Epithelial cell of prostate (primary cell): ENCODE measurements at regions not wholly inside any gene's neighbourhood (a gene's known extent, or its start where the extent isn't known, plus 50 kb on each side); places are given as distances from the start of the nearest gene placed in this dataset.

Experiments used
- DNase-seq: peaks from one replicate; pipeline ENCODE4 v3.0.0-alpha.2; 2011; ENCODE audit warnings: low read depth, low spot score
- H3K27ac ChIP-seq: fragments of 450-650 bp; 2 replicates; pipeline ENCODE4 v1.5.1; 2017; ENCODE audit warnings: mild to moderate bottlenecking

DNA sequence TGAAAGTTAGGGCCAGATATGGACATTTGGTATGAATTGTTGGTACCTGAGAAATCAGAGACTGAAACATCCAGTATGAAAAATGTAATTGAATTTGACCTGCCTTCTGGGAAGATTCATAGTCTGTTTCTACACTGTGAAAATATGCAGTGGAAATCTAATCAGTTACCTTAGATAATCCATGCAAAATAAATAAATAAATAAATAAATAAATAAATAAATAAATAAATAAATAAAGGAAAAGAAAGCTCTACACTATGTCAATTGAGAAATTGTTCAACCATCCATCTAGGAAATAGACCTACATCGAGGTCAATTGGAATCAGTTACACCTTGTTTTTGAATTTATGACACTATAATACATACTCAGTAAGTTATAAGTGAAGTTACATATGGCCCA, 252.3 kb downstream of the VGLL3 start:
- no peak overlapping the region for H3K27ac ChIP-seq
- no peak for DNase-seq

DNA sequence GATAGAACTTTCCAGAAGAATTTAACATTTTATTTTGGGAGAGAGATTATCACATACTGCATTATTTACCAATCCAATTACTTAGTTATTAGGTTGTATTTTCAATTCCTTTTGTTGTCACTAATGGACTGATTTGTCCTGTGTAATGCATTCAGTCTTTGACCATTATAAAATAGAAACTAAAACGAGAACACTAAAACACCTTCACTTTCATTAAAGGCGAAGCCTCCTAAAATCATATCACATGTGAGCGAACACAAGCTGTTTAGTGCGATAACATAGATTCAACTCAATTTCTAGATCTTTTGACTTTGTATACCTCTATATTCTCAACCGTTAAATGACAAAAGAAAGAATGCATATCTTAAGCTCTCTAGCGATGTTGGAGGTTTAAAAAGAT, 253.4 kb downstream of the VGLL3 start:
- DNase-seq: no peak

DNA sequence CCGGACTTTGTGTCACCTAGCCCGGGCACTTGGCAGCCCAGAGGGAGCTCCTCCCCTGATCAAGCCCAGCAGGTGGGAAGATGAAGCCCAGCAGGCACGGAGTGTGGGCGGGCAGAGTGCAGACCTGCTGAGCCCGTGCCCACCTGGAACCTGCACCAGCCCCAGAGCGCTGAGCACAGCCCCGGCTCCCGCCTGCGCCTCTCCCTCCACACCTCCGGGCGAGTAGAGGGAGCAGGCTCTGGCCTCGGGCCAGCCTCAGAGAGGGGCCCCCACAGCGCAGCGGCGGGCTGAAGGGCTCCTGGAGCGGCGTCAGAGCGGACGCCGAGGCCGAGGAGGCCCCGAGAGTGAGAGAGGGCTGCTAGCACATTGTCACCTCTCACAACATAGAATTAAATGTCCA, 257.7 kb downstream of the VGLL3 start:
- no peak for DNase-seq
- H3K27ac ChIP-seq: no peak overlapping the region

More for the DNA sequence above, 253.4 kb downstream of the VGLL3 start:
- no peak overlapping the region for H3K27ac ChIP-seq

DNA sequence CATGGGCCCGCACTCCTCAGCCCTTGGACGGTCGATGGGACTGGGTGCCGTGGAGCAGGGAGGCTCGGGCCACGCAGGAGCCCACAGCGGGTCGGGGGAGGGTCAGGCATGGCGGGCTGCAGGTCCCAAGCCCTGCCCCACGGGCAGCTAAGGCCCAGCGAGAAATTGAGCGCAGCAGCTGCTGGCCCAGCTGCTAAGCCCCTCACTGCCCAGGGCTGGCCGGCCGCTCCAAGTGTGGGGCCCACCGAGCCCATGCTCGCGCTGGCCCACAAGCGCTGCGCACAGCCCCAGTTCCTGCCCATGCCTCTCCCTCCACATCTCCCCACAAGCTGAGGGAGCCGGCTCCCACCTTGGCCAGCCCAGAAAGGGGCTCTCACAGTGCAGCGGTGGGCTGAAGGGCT, 259.4 kb downstream of the VGLL3 start:
- no peak overlapping the region for H3K27ac ChIP-seq
- DNase-seq: no peak

DNA sequence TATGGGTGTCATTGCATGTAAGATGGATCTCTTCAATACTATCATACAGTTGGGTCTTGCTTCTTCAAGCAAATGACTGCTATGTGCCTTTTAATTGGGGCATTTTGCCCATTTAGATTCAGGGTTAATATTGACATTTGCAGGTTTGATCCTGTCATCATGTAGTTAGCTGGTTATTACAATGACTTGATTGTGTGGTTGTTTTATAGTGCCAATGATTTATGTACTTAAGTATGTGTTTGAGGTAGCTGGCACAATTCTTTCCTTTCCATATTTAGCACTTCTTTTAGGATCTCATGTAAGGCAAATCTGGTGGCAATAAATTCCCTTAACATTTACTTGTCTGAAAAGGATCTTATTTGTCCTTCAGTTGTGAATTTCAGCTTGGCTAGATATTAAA, 267.5 kb downstream of the VGLL3 start:
- no peak overlapping the region for H3K27ac ChIP-seq
- peak; percentile 29 for DNase-seq

DNA sequence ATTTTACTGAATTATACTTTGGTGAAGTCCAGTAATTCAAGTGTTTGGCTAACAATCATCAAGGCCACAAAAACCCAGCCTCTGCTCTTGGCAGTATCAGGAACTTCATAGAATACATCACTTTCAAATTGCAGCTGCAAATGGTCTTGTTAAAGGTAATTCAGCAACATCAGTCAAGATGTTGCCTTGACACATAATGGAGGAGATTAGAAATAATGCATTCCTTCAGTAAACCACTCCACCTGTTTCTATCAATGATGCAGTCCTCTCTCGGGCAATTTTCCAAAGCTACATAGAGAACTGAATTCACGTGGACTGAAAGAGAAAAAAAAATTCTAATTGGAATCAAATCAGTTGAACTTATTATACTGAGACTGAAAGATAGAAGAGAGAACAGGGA, 279.3 kb downstream of the VGLL3 start:
- H3K27ac ChIP-seq: no peak overlapping the region
- no peak for DNase-seq

DNA sequence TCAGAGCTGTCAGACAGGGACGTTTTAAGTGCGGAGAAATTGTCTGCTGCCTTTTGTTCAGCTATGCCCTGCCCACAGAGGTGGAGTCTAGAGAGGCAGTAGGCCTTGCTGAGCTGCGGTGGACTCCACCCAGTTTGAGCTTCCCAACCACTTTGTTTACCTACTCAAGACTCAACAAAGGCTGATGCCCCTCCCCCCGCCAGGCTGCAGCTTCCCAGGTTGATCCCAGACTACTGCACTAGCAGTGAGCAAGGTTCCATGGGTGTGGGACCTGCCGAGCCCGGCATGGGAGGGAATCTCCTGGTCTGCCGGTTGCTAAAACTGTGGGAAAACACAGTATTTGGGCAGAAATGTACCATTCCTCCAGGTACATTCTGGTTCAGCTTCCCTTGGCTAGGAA, 282.1 kb downstream of the VGLL3 start:
- H3K27ac ChIP-seq: no peak overlapping the region
- no peak for DNase-seq

DNA sequence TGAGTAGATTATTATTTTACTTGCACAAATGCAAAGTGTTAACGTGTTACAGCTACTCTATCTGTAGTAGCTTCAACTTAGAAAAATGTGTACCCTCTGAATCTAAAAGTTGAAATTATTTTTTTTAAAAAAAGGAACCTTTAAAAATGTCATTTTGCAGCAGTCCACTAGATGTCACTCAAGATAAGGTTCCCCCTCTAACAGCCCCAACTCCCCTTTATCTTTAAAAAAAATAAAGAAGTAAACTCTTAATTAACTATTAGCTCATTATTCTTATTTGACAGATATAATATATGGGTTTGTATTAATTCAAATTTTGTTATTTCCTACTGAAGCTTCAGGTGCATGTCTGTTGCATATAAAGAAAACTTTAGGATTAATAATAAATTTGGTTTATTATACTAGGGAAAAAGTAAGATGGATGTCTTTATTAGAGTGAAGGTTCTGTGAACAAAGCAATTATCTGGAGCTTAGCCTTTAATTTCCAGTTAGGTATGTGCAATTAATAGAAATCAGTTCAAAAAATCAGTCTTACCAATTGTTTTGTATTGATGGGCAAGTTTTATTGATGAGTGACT, 288.5 kb downstream of the VGLL3 start:
- no peak overlapping the region for H3K27ac ChIP-seq

DNA sequence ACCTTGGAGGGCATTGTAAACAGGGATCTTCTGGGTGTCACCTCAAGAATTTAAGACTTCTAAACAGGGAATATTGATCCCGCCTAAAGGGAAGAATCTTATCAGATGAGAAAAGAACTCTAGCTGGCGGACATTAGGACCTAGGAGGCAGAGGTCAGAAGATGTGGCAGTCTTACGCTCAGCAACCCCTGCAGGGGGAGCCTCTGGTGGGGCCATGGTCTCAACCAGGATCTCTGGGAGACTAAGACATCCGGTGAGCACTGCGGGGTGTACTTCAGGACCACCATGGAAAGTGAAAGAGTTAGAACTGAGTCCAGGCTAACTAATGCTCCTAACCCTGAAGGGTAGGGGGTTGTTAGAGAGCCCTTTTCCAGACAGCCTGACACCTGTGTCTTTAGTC, 295.2 kb downstream of the VGLL3 start:
- H3K27ac ChIP-seq: no peak overlapping the region
- DNase-seq: no peak

More for the DNA sequence above, 288.5 kb downstream of the VGLL3 start:
- DNase-seq: no peak

DNA sequence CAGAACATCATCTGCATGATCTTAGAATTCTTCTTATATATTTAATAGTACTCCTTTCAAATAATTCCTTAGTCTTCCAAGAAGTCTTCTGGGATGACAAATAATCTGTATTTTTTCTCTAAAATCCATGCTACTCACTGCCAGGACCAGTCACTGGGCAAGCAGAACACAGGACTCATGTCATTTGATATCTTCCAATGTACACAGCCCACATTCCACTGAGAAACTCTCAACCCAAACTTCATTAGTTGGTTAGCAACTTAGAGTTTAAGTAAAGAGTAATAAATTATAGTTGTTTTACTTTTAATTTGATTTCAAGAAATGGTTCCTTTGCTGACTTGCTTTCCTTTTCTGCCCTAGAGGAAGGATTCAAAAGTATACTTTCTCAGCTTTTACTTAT, 317.0 kb downstream of the VGLL3 start:
- no peak for DNase-seq
- H3K27ac ChIP-seq: no peak overlapping the region

DNA sequence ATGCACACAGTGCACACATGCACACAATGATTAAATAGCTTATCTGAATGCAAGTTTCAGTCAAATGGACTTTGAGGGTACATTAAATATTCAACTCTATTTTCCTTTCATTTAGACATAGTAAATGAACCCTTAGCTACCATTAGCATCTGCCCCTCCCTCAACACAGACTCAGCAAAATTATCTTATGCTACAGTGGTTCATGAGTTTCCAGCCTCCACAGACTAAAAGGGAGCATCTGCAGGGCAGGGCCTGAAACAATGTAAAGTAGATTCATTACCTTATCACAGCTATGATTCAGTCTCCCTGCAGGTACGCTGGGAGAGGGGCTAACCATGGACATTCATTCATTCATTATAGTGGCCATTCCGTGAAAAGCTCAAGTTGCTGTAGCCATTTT, 329.1 kb downstream of the VGLL3 start:
- no peak for DNase-seq
- H3K27ac ChIP-seq: no peak overlapping the region

DNA sequence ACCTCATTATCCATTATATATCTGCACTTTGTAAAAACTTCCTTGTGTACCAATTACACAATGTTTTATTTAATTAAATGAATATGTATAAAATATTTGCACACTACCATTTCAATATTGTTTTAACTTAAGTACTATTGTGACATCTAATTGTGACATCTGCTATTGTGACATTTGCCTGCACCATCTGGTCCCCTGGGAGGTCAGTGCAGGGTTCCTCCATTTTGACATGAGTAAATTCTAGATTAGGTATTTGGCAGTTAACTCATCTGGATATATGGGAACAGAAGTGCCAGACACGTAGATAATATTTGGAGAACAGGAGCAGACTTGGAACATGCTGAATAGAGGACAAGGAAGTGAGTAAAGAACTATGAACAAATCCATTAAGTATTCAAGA, 332.1 kb downstream of the VGLL3 start:
- no peak overlapping the region for H3K27ac ChIP-seq
- no peak for DNase-seq

DNA sequence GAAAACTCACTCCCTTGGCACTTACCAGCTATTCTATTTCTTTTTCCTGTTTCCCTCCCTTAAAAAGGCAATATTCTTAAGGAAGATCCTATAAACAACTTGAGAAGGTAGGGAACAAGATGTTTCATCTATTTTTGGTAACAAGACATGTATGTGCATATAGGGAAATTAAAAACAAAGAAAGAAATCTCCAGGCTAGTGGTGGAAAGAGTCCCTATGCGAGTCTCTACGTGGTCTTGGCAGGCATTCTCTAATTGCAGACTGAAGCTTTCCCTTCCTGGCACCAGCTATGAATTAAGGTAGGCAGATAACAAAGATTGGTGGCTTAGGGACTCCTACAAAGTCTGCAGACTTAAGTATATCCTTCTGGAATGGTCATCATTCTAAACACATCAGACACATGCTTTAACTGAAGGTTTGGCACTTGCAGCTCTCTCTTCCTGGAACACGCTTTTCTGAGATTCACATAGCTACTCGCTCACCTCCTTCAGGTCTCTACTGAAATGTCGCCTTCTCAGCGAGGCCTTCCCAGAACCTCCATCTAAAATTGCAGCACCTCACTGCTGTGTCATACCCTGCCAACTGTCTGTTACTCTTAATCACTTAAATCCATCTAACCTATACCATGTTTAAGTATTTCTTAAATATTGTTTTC, 336.0 kb downstream of the VGLL3 start:
- DNase-seq: no peak
- no peak overlapping the region for H3K27ac ChIP-seq

DNA sequence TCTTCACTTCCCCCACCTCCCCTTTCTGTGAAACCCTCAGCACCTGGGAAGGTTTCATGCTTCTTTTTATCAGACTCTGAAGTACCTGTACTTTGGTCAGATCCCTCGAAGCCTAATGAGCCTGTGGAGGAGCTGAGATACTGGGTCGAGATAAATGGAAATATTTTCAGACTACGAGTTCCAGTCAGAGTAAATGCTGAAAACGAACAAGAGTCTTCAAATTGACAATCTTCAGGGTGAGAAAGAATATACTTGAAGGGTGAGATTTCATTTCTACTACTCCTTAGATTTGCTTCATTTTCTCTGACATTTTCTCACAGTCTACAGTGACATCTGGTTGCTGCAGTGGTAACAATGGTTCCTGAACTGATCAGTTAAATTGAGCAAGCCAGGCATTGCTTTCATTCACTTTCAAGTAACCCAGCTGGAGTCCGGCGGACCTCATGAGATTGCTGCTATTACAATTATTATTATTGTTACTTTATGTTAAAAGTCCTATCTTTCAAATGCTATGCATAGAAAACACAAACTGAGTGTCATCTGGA, 337.2 kb downstream of the VGLL3 start:
- no peak for DNase-seq
- H3K27ac ChIP-seq: no peak overlapping the region

DNA sequence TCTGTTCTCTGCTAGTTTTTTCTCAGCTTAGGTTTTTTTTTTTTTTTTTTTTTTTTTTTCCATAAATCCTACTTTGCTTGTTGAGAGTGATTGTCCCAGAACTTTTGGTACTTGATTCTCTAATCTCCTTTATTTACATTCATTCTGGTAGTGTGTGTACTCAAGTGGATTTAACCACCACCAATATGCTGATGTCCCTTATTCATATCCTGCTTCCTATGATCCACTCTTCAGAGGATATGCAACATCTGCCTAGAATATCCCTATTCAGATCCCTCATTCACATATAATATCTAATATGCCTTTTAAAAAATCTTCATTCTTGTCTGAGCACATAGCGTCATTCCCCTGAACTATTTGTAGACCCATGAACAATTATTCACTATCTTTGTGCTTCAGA, 342.9 kb downstream of the VGLL3 start:
- no peak for DNase-seq
- no peak overlapping the region for H3K27ac ChIP-seq

DNA sequence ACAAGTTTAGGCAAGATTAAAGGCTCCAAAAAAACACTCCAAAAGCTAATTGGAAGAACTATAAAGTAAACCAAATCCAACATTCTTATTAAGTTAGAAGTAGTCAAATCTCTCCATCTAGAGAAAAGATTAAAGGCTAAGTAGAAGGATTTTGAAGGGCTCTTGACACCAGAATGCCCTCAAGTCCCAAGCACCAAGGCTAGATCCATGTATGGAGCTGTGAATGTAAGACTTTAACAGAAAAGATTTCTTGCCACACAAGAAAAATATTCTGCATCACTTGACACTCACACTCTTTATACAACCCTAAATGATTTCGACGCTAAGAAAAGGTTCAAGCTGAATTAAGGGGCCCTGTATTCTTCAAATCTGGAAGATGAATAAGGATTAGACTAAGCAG, 345.2 kb downstream of the VGLL3 start:
- no peak overlapping the region for H3K27ac ChIP-seq
- no peak for DNase-seq

DNA sequence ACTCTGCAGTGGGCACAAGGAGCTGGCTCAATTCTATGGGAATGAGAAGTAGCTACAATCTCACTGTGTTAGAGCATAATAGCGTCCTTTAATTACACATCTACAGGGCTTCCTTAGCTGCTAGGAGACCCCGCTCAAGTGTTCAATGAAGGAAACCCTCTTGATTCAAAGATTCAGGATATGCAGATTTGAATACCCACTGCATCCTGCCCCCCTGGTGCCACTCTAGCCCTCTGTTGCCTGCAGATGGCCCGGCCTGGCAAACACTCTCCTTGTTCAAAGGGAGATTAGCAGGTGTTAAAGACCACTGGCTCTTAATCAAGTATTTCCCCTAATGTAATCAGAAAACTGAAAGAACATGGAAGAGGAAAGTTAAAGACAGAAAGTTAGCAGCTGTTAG, 356.6 kb downstream of the VGLL3 start:
- DNase-seq: no peak
- H3K27ac ChIP-seq: no peak overlapping the region

DNA sequence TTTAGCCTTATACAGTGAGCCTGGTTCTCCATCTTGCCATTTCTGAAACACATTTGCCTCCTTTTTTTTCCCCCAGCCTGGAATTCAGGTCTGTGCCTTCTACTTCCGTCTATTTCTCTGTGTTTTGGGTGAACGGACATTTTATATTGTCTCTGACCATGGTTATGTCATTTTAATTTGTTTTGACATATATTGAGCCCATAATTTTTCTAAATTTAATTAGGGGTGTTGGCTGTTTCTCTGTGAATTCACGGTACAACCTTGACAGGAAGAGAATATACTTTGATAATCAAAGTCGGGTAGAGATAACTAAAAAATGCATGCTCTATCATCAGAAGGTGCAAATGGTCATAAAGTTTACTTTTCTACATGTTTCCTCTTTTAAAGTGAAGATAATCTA, 361.4 kb downstream of the VGLL3 start:
- no peak overlapping the region for H3K27ac ChIP-seq
- DNase-seq: no peak

DNA sequence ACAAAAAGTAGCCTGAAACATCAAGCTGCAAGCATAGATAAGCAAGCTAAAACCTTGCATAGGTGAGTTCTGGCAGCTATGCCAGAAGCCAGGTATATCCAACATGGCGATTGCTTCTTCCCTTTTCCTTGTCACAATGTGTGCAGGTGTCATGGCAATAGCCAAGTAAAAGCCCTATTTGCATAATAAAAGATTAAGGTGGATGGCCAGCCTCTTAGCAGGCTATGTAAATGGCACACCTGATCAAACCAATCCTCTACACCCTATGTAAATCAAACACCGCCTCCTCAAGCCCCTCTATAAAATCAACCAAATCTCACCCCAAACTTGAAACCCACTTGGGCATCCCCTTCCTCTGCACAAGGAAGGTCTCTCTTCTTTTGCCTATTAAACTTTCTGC, 366.8 kb downstream of the VGLL3 start:
- no peak overlapping the region for H3K27ac ChIP-seq
- DNase-seq: no peak

DNA sequence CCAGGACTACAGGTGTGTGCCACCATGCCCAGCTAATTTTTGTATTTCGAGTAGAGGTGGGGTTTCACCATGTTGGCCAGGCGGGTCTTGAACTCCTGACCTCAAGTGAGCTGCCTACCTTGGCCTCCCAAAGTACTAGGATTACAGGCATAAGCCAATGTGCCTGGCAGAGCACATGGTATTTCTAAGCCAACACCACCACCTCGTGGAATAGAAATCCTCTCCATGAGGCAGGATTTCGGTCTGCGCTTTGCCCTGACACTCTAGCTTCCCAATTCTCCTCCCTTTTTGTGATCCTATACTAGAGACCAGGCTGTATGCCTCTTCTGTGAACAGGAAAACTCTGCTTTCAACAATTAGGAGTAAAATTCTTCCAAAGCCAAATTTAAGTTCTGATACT, 372.2 kb downstream of the VGLL3 start:
- H3K27ac ChIP-seq: no peak overlapping the region
- DNase-seq: no peak

DNA sequence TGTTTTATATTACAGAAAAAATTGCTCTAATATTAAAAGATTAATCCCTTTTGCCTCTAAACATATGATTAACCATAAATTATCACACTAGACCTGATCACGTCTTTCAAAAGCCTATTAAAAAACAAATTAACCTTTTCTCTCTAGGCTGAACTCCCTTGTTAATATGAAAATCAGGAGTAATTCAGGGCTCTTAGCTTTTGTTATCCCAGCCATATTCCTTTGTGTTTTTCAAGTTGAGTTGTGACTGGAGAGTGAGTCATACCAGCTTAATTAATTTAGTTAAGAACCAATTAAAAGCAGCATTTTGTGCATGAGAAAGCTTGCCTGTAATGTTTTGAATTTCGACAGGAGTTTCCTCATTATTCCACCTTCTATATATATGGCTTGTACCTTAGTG, 385.8 kb downstream of the VGLL3 start:
- DNase-seq: no peak
- no peak overlapping the region for H3K27ac ChIP-seq

DNA sequence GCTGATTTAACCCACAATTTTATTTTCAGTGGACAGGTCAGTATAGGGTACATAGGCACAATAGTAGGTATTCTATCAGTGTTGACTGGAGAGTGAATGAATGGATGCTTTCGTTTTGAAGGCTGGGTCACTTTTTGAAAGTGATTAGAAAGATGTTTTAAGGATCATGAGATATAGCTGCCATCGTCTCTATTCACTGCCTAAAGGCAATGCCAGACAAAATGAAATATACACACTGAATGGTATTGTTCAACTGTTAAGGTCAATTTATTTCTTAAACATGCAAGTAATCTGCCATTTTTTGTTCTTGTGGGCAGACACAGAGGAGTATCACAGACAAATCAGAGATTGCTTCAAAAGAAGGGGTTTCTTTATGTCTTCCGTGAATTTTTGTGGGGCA, 395.3 kb downstream of the VGLL3 start:
- H3K27ac ChIP-seq: no peak overlapping the region
- DNase-seq: no peak
